ENCODE measurements at regions not wholly inside any gene's neighbourhood (a gene's known extent, or its start where the extent isn't known, plus 50 kb on each side); places are given as distances from the start of the nearest gene placed in this dataset.

- H3K27ac ChIP-seq (ENCODE audit: poor library complexity, severe bottlenecking), result no peak overlapping the region
- no peaks in the 10 kb centered on the region for H3K4me1 ChIP-seq (ENCODE audit: insufficient read depth, poor library complexity, severe bottlenecking)
- peak; percentile 41; the same call in 1 of the 3 replicates for ATAC-seq (ENCODE audit: low read depth)
- DNase-seq (ENCODE audit: low spot score), result no peak
- H3K4me3 ChIP-seq (ENCODE audit: severe bottlenecking), result no peak overlapping the region
- H3K36me3 ChIP-seq (ENCODE audit: low read depth), result no peaks in the 10 kb centered on the region
- no peaks in the 10 kb centered on the region for H3K9me3 ChIP-seq (ENCODE audit: severe bottlenecking)
- H3K27me3 ChIP-seq (ENCODE audit: insufficient read depth, poor library complexity, severe bottlenecking), result no peaks in the 10 kb centered on the region
- TF ChIP-seq, protein P1, sequence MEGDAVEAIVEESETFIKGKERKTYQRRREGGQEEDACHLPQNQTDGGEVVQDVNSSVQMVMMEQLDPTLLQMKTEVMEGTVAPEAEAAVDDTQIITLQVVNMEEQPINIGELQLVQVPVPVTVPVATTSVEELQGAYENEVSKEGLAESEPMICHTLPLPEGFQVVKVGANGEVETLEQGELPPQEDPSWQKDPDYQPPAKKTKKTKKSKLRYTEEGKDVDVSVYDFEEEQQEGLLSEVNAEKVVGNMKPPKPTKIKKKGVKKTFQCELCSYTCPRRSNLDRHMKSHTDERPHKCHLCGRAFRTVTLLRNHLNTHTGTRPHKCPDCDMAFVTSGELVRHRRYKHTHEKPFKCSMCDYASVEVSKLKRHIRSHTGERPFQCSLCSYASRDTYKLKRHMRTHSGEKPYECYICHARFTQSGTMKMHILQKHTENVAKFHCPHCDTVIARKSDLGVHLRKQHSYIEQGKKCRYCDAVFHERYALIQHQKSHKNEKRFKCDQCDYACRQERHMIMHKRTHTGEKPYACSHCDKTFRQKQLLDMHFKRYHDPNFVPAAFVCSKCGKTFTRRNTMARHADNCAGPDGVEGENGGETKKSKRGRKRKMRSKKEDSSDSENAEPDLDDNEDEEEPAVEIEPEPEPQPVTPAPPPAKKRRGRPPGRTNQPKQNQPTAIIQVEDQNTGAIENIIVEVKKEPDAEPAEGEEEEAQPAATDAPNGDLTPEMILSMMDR (IDR thresholded peaks at IDR 0.05; ENCODE audit: poor library complexity, severe bottlenecking), result no peak
These were observed 53.8 kb upstream of the RANBP3L start for GRCh38 chr5:36355516-36355915.

DNA sequence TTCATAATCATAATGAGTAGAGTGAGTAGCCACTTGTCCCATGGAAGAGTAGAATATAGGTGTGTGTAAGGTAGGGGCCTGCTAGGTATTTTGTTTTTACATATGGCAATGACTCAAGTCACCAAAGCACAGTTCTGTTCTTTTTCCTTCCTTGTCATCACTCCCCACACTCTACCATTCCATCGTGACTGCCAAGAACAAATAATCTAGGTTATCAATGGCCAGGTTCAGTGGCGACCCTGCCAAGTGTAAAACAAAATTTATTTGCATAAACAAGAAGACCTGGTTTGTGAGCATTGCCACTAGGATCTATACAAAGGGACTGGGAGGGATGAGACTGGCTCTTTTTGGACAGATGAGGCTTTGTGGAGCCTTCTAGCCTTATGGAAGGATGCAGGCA is 55.2 kb upstream of the RANBP3L start:
- TF ChIP-seq, protein P1 (IDR thresholded peaks at IDR 0.05; ENCODE audit: poor library complexity, severe bottlenecking), result no peak
- no peaks in the 10 kb centered on the region for H3K27me3 ChIP-seq (ENCODE audit: insufficient read depth, poor library complexity, severe bottlenecking)
- H3K27ac ChIP-seq (ENCODE audit: poor library complexity, severe bottlenecking), result no peak overlapping the region
- H3K9me3 ChIP-seq (ENCODE audit: severe bottlenecking), result no peaks in the 10 kb centered on the region
- ATAC-seq (ENCODE audit: low read depth), result no peak
- no peak overlapping the region for H3K4me3 ChIP-seq (ENCODE audit: severe bottlenecking)
- H3K36me3 ChIP-seq (ENCODE audit: low read depth), result no peaks in the 10 kb centered on the region
- H3K4me1 ChIP-seq (ENCODE audit: insufficient read depth, poor library complexity, severe bottlenecking), result no peaks in the 10 kb centered on the region
- no peak for DNase-seq (ENCODE audit: low spot score)

- Histone ChIP-seq H3K9me3 (ENCODE audit: severe bottlenecking) (no peaks in the 10 kb centered on the region), H3K4me3 (ENCODE audit: severe bottlenecking) (no peak overlapping the region), H3K27me3 (ENCODE audit: insufficient read depth, poor library complexity, severe bottlenecking) (no peaks in the 10 kb centered on the region), H3K27ac (ENCODE audit: poor library complexity, severe bottlenecking) (no peak overlapping the region), H3K4me1 (ENCODE audit: insufficient read depth, poor library complexity, severe bottlenecking) (no peaks in the 10 kb centered on the region), H3K36me3 (ENCODE audit: low read depth) (no peaks in the 10 kb centered on the region)
- DNase-seq (ENCODE audit: low spot score) (no peak), ATAC-seq (ENCODE audit: low read depth) (peak; percentile 42; the same call in 2 of the 3 replicates)
- TF ChIP-seq, protein P1 (IDR thresholded peaks at IDR 0.05; ENCODE audit: poor library complexity, severe bottlenecking), result no peak
These were observed 55.8 kb upstream of the RANBP3L start for GRCh38 chr5:36357391-36357975.

- no peak for DNase-seq (ENCODE audit: low spot score)
These were observed 57.6 kb upstream of the RANBP3L start for GRCh38 chr5:36359267-36359666.

DNA sequence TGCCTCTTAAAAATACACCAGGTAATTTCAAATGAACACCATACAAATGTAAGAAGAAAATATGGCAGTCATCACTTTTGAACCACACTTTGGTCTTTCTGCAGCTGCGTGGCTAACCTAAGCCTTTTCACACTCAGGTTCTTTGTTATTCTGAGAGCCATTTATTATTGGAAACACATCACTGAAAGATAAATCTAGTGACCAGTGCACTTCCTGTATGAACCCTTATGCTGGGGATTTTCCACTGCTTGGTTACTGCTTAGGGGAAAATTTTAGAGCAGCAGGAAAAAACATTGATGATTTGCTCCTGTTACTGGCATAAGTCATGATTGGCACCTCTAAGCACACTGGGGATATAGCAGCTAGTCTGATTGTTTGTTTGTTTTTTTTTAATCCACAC is 58.6 kb upstream of the RANBP3L start:
- Histone ChIP-seq H3K4me1 (ENCODE audit: insufficient read depth, poor library complexity, severe bottlenecking) (peaks cover 5% of the 10 kb centered on the region), H3K36me3 (ENCODE audit: low read depth) (no peaks in the 10 kb centered on the region), H3K9me3 (ENCODE audit: severe bottlenecking) (no peaks in the 10 kb centered on the region), H3K4me3 (ENCODE audit: severe bottlenecking) (no peak overlapping the region), H3K27ac (ENCODE audit: poor library complexity, severe bottlenecking) (no peak overlapping the region), H3K27me3 (ENCODE audit: insufficient read depth, poor library complexity, severe bottlenecking) (no peaks in the 10 kb centered on the region)
- TF ChIP-seq, protein P1 (IDR thresholded peaks at IDR 0.05; ENCODE audit: poor library complexity, severe bottlenecking), result no peak
- ATAC-seq (ENCODE audit: low read depth) (no peak), DNase-seq (ENCODE audit: low spot score) (no peak)

More at GRCh38 chr5:36359267-36359666, 57.6 kb upstream of the RANBP3L start:
- Histone ChIP-seq H3K4me1 (ENCODE audit: insufficient read depth, poor library complexity, severe bottlenecking) (peaks cover 5% of the 10 kb centered on the region), H3K27me3 (ENCODE audit: insufficient read depth, poor library complexity, severe bottlenecking) (no peaks in the 10 kb centered on the region), H3K27ac (ENCODE audit: poor library complexity, severe bottlenecking) (no peak overlapping the region), H3K4me3 (ENCODE audit: severe bottlenecking) (no peak overlapping the region), H3K36me3 (ENCODE audit: low read depth) (no peaks in the 10 kb centered on the region), H3K9me3 (ENCODE audit: severe bottlenecking) (no peaks in the 10 kb centered on the region)
- no peak for ATAC-seq (ENCODE audit: low read depth)
- TF ChIP-seq, protein P1 (IDR thresholded peaks at IDR 0.05; ENCODE audit: poor library complexity, severe bottlenecking), result no peak
